SK-N-SH (cell line): ENCODE measurements at regions not wholly inside any gene's neighbourhood (a gene's known extent, or its start where the extent isn't known, plus 50 kb on each side); places are given as distances from the start of the nearest gene placed in this dataset.

Source experiments
- CTCF ChIA-PET: fragments of 300-600, 350-600 bp; formaldehyde crosslinking; extraction: SDS; loops from one replicate; lab custom pipeline; 2021; lab: Yijun Ruan, JAX
- POLR2A ChIA-PET: fragments of 350-600 bp; sonication (Branson Sonifier 250); formaldehyde crosslinking; extraction: SDS; loops from one replicate; lab custom pipeline; 2020; ENCODE audit warnings: antibody characterized with exemption, inconsistent platforms; lab: Yijun Ruan, JAX
- DNase-seq: peaks from one replicate; pipeline ENCODE4 v3.0.0; 2012
- H2AFZ ChIP-seq: fragments of 200-600 bp; sonication (generic); 2 replicates; pipeline ENCODE4 v1.8.1; 2016; ENCODE audit warnings: antibody characterized with exemption, mild to moderate bottlenecking, low read depth
- H3F3A ChIP-seq: fragments of 200-600 bp; sonication (generic); replicated peaks from 2 replicates; pipeline ENCODE3; 2016; ENCODE audit warnings: antibody characterized with exemption, mild to moderate bottlenecking; ENCODE audit not compliant: insufficient read depth
- H3K27ac ChIP-seq, 2 experiments: fragments of 200-500 bp in 1 of 2; fragments of 200-600 bp in 1 of 2; sonication (Bioruptor generic) in 1 of 2; sonication (generic), shearing (Covaris generic) in 1 of 2; 2 replicates each; pipeline versions ENCODE4 v1.5.1 to v1.6.1; 2014 to 2016; ENCODE audit warnings: low read depth in 2 of 2, inconsistent platforms in 1 of 2, low read length in 1 of 2, mild to moderate bottlenecking in 1 of 2, mixed read lengths in 1 of 2
- H3K27me3 ChIP-seq: fragments of 200-600 bp; sonication (generic), shearing (Covaris generic); 2 replicates; pipeline ENCODE4 v1.6.1; 2016; ENCODE audit warnings: mixed run types; ENCODE audit not compliant: insufficient read depth
- H3K36me3 ChIP-seq, 2 experiments: fragments of 200-500 bp in 1 of 2; fragments of 200-600 bp in 1 of 2; sonication (Bioruptor generic) in 1 of 2; sonication (generic) in 1 of 2; replicated peaks in 1 of 2; 2 replicates each; pipeline versions ENCODE3 to v1.5.1; 2014 to 2016; ENCODE audit warnings: low read length in 1 of 2, mild to moderate bottlenecking in 1 of 2; ENCODE audit not compliant: insufficient read depth in 2 of 2, control insufficient read depth in 1 of 2
- H3K4me1 ChIP-seq, 2 experiments: fragments of 200-500 bp in 1 of 2; fragments of 200-600 bp in 1 of 2; sonication (Bioruptor generic) in 1 of 2; sonication (generic), shearing (Covaris generic) in 1 of 2; 2 replicates each; pipeline versions ENCODE4 v1.5.1 to v1.6.1; 2014 to 2016; ENCODE audit warnings: low read depth in 1 of 2, low read length in 1 of 2, mixed run types in 1 of 2; ENCODE audit not compliant: insufficient read depth in 2 of 2, control insufficient read depth in 1 of 2
- H3K4me2 ChIP-seq: fragments of 200-600 bp; sonication (generic), shearing (Covaris generic); 2 replicates; pipeline ENCODE4 v1.6.1; 2017; ENCODE audit warnings: mixed run types
- H3K4me3 ChIP-seq, 2 experiments: fragments of 200-500 bp in 1 of 2; fragments of 200-600 bp in 1 of 2; sonication (Bioruptor generic) in 1 of 2; sonication (generic), shearing (Covaris generic) in 1 of 2; 2 replicates each; pipeline versions ENCODE4 v1.5.1 to v1.8.1; 2014 to 2016; ENCODE audit warnings: low read depth in 2 of 2, inconsistent platforms in 1 of 2, low read length in 1 of 2, mild to moderate bottlenecking in 1 of 2, mixed read lengths in 1 of 2, moderate library complexity in 1 of 2
- H3K79me2 ChIP-seq: fragments of 200-600 bp; sonication (generic); 2 replicates; pipeline ENCODE4 v1.8.1; 2017; ENCODE audit warnings: mild to moderate bottlenecking; ENCODE audit not compliant: insufficient read depth
- H3K9ac ChIP-seq: fragments of 200-600 bp; sonication (generic); 2 replicates; pipeline ENCODE4 v1.6.1; 2017; ENCODE audit warnings: mixed run types
- H3K9me2 ChIP-seq: fragments of 200-600 bp; sonication (generic); 2 replicates; pipeline ENCODE4 v1.6.1; 2017; ENCODE audit warnings: mixed run types
- H3K9me3 ChIP-seq: fragments of 200-600 bp; sonication (generic); 2 replicates; pipeline ENCODE4 v1.6.1; 2017; ENCODE audit warnings: mixed run types, mild to moderate bottlenecking, moderate library complexity
- H4K20me1 ChIP-seq: fragments of 200-600 bp; sonication (generic); 2 replicates; pipeline ENCODE4 v1.6.1; 2017; ENCODE audit warnings: mild to moderate bottlenecking, mixed run types; ENCODE audit not compliant: insufficient read depth
- EP300 ChIP-seq, 2 experiments: IDR thresholded peaks; 2 replicates each; pipeline versions ENCODE4 v1.4.0 to v1.6.1; 2012; ENCODE audit warnings: borderline replicate concordance in 1 of 2, low read depth in 1 of 2, low read length in 1 of 2
- FOSL2 ChIP-seq: IDR thresholded peaks from 2 replicates; pipeline ENCODE4 v1.4.0; 2012; ENCODE audit warnings: low read depth, mild to moderate bottlenecking, moderate library complexity, borderline replicate concordance
- GATA2 ChIP-seq: sonication (generic); formaldehyde crosslinking; IDR thresholded peaks from 2 replicates; pipeline ENCODE4 v1.5.0; 2020; ENCODE audit warnings: mild to moderate bottlenecking, missing genetic modification reagents
- IRF3 ChIP-seq: fragments of 150-350 bp; IDR thresholded peaks from 2 replicates; pipeline ENCODE4 v1.6.1; 2016; ENCODE audit warnings: mild to moderate bottlenecking, low read depth, low read length
- MAX ChIP-seq: IDR thresholded peaks from 2 replicates; pipeline ENCODE4 v1.4.0; 2012; ENCODE audit warnings: low read depth
- MEF2A ChIP-seq: IDR thresholded peaks from 2 replicates; pipeline ENCODE4 v1.4.0; 2012; ENCODE audit warnings: low read depth, borderline replicate concordance
- NFIC ChIP-seq: IDR thresholded peaks from 2 replicates; pipeline ENCODE4 v1.4.0; 2012; ENCODE audit warnings: borderline replicate concordance
- NRF1 ChIP-seq: IDR thresholded peaks from 2 replicates; pipeline ENCODE4 v1.6.1; 2012; ENCODE audit warnings: low read depth, mild to moderate bottlenecking, low read length
- RAD21 ChIP-seq: IDR thresholded peaks from 2 replicates; pipeline ENCODE4 v1.6.1; 2012; ENCODE audit warnings: mild to moderate bottlenecking, low read length
- RXRA ChIP-seq: IDR thresholded peaks from 2 replicates; pipeline ENCODE4 v1.4.0; 2012; ENCODE audit warnings: low read depth, mild to moderate bottlenecking, borderline replicate concordance
- YY1 ChIP-seq: IDR thresholded peaks from 2 replicates; pipeline ENCODE4 v1.4.0; 2012; ENCODE audit warnings: low read depth, mild to moderate bottlenecking
- WGBS: methylation state at CpG from one replicate; pipeline ENCODE4 v1.1.6; 2017; ENCODE audit warnings: low lambda C conversion rate; 5-methylcytosine and 5-hydroxymethylcytosine counted together
- TF ChIP-seq, protein P1 (sequence below): IDR thresholded peaks from 2 replicates; pipeline ENCODE4 v1.4.0; 2012; ENCODE audit warnings: low read depth, borderline replicate concordance
- TF ChIP-seq, protein P2 (sequence below): IDR thresholded peaks from 2 replicates; pipeline ENCODE4 v1.6.1; 2012; ENCODE audit warnings: mild to moderate bottlenecking, low read depth, low read length, moderate library complexity
- TF ChIP-seq, protein P3 (sequence below): IDR thresholded peaks from 2 replicates; pipeline ENCODE4; 2012

DNA sequence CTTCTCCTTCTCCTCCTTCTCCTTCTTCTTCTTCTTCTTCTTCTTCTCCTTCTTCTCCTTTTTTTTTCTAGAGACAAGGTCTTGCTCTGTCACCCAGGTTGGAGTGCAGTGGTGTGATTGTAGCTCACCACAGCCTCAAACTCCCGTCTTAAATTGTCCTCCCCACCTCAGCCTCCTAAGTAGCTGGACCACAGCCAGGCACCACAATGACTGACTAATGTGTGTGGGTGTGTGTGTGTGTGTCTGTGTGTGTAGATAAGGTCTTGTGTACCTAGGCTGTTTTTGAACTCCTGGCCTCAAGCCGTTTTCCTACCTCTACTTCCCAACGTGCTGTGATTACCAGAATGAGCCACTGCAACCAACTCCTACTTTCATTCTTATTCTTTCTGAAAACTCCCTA, 390.9 kb downstream of the ADAM29 start:
- Histone ChIP-seq H3K79me2 (no peaks in the 10 kb centered on the region), H3K27me3 (no peaks in the 10 kb centered on the region), H3K27ac (no peak overlapping the region), H3K4me3 (no peak overlapping the region), H3K36me3 (no peaks in the 10 kb centered on the region), H2AFZ (no peak overlapping the region), H3K4me2 (no peak overlapping the region), H3K9me3 (no peaks in the 10 kb centered on the region), H3F3A (no peaks in the 10 kb centered on the region), H4K20me1 (no peaks in the 10 kb centered on the region), H3K9ac (no peak overlapping the region), H3K4me1 (no peaks in the 10 kb centered on the region), H3K9me2 (no peaks in the 10 kb centered on the region)
- WGBS, result 27% methylated on average over 3 of the region's 3 CpGs
- ChIA-PET POLR2A (no interaction called here), CTCF (no interaction called here)
- no peak for DNase-seq
- no peak for TF ChIP-seq IRF3
- no peak for TF ChIP-seq FOSL2
- no peak for TF ChIP-seq RAD21
- TF ChIP-seq, protein P1, sequence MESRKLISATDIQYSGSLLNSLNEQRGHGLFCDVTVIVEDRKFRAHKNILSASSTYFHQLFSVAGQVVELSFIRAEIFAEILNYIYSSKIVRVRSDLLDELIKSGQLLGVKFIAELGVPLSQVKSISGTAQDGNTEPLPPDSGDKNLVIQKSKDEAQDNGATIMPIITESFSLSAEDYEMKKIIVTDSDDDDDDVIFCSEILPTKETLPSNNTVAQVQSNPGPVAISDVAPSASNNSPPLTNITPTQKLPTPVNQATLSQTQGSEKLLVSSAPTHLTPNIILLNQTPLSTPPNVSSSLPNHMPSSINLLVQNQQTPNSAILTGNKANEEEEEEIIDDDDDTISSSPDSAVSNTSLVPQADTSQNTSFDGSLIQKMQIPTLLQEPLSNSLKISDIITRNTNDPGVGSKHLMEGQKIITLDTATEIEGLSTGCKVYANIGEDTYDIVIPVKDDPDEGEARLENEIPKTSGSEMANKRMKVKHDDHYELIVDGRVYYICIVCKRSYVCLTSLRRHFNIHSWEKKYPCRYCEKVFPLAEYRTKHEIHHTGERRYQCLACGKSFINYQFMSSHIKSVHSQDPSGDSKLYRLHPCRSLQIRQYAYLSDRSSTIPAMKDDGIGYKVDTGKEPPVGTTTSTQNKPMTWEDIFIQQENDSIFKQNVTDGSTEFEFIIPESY, result no peak
- TF ChIP-seq MEF2A, result no peak

GRCh38 chr4:175325230-175325629, 407.1 kb downstream of the ADAM29 start:
- Histone ChIP-seq H4K20me1 (no peaks in the 10 kb centered on the region), H3K36me3 (no peaks in the 10 kb centered on the region), H3F3A (no peaks in the 10 kb centered on the region), H3K4me3 (no peak overlapping the region), H3K9me3 (no peaks in the 10 kb centered on the region), H3K9me2 (no peaks in the 10 kb centered on the region), H3K27ac (no peak overlapping the region), H3K79me2 (no peaks in the 10 kb centered on the region), H3K4me1 (no peaks in the 10 kb centered on the region), H3K9ac (no peak overlapping the region), H2AFZ (no peak overlapping the region), H3K4me2 (no peak overlapping the region), H3K27me3 (no peaks in the 10 kb centered on the region)
- ChIA-PET POLR2A (no interaction called here), CTCF (no interaction called here)
- WGBS, result 49% methylated on average over 5 of the region's 5 CpGs
- DNase-seq, result no peak
- TF ChIP-seq IRF3 (no peak), EP300 (IDR thresholded peaks at IDR 0.05; ENCODE audit: borderline replicate concordance in 1 of 2, low read depth in 1 of 2, low read length in 1 of 2) (no peak), NFIC (no peak), MAX (no peak), RXRA (no peak), NRF1 (no peak), GATA2 (CRISPR knock-in tag) (no peak), YY1 (no peak)
- TF ChIP-seq, protein P2, sequence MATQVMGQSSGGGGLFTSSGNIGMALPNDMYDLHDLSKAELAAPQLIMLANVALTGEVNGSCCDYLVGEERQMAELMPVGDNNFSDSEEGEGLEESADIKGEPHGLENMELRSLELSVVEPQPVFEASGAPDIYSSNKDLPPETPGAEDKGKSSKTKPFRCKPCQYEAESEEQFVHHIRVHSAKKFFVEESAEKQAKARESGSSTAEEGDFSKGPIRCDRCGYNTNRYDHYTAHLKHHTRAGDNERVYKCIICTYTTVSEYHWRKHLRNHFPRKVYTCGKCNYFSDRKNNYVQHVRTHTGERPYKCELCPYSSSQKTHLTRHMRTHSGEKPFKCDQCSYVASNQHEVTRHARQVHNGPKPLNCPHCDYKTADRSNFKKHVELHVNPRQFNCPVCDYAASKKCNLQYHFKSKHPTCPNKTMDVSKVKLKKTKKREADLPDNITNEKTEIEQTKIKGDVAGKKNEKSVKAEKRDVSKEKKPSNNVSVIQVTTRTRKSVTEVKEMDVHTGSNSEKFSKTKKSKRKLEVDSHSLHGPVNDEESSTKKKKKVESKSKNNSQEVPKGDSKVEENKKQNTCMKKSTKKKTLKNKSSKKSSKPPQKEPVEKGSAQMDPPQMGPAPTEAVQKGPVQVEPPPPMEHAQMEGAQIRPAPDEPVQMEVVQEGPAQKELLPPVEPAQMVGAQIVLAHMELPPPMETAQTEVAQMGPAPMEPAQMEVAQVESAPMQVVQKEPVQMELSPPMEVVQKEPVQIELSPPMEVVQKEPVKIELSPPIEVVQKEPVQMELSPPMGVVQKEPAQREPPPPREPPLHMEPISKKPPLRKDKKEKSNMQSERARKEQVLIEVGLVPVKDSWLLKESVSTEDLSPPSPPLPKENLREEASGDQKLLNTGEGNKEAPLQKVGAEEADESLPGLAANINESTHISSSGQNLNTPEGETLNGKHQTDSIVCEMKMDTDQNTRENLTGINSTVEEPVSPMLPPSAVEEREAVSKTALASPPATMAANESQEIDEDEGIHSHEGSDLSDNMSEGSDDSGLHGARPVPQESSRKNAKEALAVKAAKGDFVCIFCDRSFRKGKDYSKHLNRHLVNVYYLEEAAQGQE, result no peak
- TF ChIP-seq, protein P3, sequence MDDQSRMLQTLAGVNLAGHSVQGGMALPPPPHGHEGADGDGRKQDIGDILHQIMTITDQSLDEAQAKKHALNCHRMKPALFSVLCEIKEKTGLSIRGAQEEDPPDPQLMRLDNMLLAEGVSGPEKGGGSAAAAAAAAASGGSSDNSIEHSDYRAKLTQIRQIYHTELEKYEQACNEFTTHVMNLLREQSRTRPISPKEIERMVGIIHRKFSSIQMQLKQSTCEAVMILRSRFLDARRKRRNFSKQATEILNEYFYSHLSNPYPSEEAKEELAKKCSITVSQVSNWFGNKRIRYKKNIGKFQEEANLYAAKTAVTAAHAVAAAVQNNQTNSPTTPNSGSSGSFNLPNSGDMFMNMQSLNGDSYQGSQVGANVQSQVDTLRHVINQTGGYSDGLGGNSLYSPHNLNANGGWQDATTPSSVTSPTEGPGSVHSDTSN, result no peak
- TF ChIP-seq, protein P1, result no peak
